PC-3 (cell line): ENCODE measurements at regions not wholly inside any gene's neighbourhood (a gene's known extent, or its start where the extent isn't known, plus 50 kb on each side); places are given as distances from the start of the nearest gene placed in this dataset.

Source experiments
- ATAC-seq: fragments of 200-7000 bp; cut with Tn5 transposase; 2 replicates; pipeline ENCODE4 v1.9.1; 2020; ENCODE audit warnings: mild to moderate bottlenecking, moderate library complexity
- BruUV-seq: library from RNA; stranded (reverse); fragments of 400-500 nt; replicated peaks from 2 replicates; lab custom pipeline; 2021; lab: Mats Ljungman, UMichigan
- CTCF ChIA-PET: fragments of 300-600 bp; sonication (Branson Sonifier 250); formaldehyde crosslinking; loops from one replicate; lab custom pipeline; 2022; ENCODE audit warnings: antibody characterized with exemption; lab: Charles Lee
- POLR2A ChIA-PET: fragments of 300-600 bp; sonication (Branson Sonifier 250); formaldehyde crosslinking; loops from one replicate; lab custom pipeline; 2022; ENCODE audit warnings: antibody characterized with exemption; ENCODE audit not compliant: unreplicated experiment; lab: Charles Lee
- DNase-seq: peaks from one replicate; pipeline ENCODE4 v3.0.0-alpha.2; 2015
- H2AFZ ChIP-seq: fragments of 300-600 bp; sonication (generic); 2 replicates; pipeline ENCODE4 v1.6.0; 2016; ENCODE audit warnings: antibody characterized with exemption, low read length
- H3F3A ChIP-seq: fragments of 300-600 bp; sonication (generic); one replicate; pipeline ENCODE4 v1.6.0; 2017; ENCODE audit warnings: antibody characterized with exemption, low read length, control low read depth, mild to moderate bottlenecking; ENCODE audit not compliant: unreplicated experiment
- H3K27ac ChIP-seq: fragments of 300-600 bp; sonication (generic); 2 replicates; pipeline ENCODE4 v1.5.1; 2016; ENCODE audit warnings: mild to moderate bottlenecking, low read length
- H3K27me3 ChIP-seq: fragments of 300-600 bp; sonication (generic); 2 replicates; pipeline ENCODE4 v1.6.1; 2016; ENCODE audit warnings: low read length, mixed read lengths
- H3K36me3 ChIP-seq: fragments of 300-600 bp; sonication (generic); 2 replicates; pipeline ENCODE4 v1.6.1; 2016; ENCODE audit warnings: low read depth, mixed run types, low read length, mixed read lengths
- H3K4me1 ChIP-seq: fragments of 300-600 bp; sonication (generic); 2 replicates; pipeline ENCODE4 v1.5.1; 2016; ENCODE audit warnings: low read length; ENCODE audit not compliant: insufficient read depth
- H3K4me2 ChIP-seq: fragments of 300-600 bp; sonication (generic); 2 replicates; pipeline ENCODE4 v1.6.0; 2016; ENCODE audit warnings: low read length
- H3K4me3 ChIP-seq: fragments of 300-600 bp; sonication (generic); 2 replicates; pipeline ENCODE4 v1.5.1; 2016; ENCODE audit warnings: mild to moderate bottlenecking, low read length, mixed read lengths
- H3K79me2 ChIP-seq: fragments of 300-600 bp; sonication (generic); 2 replicates; pipeline ENCODE4 v1.6.1; 2017; ENCODE audit warnings: low read length, mixed read lengths
- H3K9ac ChIP-seq: fragments of 300-600 bp; sonication (generic); 2 replicates; pipeline ENCODE4 v1.6.0; 2016; ENCODE audit warnings: mild to moderate bottlenecking, low read length
- H3K9me2 ChIP-seq: fragments of 300-600 bp; sonication (generic); replicated peaks from 2 replicates; pipeline ENCODE4 v1.6.1; 2016; ENCODE audit warnings: mixed run types, low read length, mixed read lengths
- H3K9me3 ChIP-seq: fragments of 300-600 bp; sonication (generic); 2 replicates; pipeline ENCODE4 v1.6.1; 2016; ENCODE audit warnings: low read length, mixed read lengths
- H4K20me1 ChIP-seq: fragments of 300-600 bp; sonication (generic); 2 replicates; pipeline ENCODE4 v1.6.1; 2016; ENCODE audit warnings: low read length, mixed read lengths
- EZH2 ChIP-seq: fragments of 300-600 bp; sonication (generic); IDR thresholded peaks from one replicate; pipeline ENCODE4 v1.6.1; 2017; ENCODE audit warnings: antibody characterized with exemption, mild to moderate bottlenecking, low read length; ENCODE audit not compliant: unreplicated experiment
- EZH2phosphoT487 ChIP-seq: fragments of 300-600 bp; sonication (generic); IDR thresholded peaks from 2 replicates; pipeline ENCODE4 v1.6.1; 2018; ENCODE audit warnings: mild to moderate bottlenecking, antibody characterized with exemption, low read length, borderline replicate concordance
- intact Hi-C: fragments of 100-400 bp; cut with micrococcal nuclease; formaldehyde crosslinking; loops from 2 replicates; pipeline ENCODE4 v1.9.0; 2023
- TF ChIP-seq, protein P1 (sequence below): fragments of 300-600 bp; sonication (generic); conservative IDR thresholded peaks from 2 replicates; pipeline ENCODE4 v1.5.1; 2017; ENCODE audit warnings: antibody characterized with exemption, low read depth, mild to moderate bottlenecking, low read length

DNA sequence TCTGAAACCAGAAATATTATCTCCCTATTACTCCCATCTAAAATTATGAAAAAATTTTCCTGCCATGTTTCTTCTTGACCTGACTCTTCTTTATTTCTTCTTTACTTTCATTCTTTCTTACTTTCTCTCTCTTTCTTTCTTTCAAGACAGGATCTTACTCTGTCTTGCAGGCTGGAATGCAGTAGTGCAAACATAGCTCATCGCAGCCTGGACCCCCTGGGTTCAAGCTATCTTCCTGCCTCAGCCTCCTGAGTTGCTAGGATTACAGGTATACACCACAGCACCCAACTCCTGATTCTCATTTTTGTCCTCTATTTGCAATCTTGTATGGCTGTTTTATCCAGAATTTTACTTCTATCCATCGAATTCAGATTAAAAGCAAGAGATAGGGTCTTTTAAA is 631.1 kb downstream of the TBC1D4 start:
- no peak overlapping the region for H3K4me3 ChIP-seq
- no peak overlapping the region for H3K27ac ChIP-seq
- H3K27me3 ChIP-seq, result no peaks in the 10 kb centered on the region
- BruUV-seq, result no TSS peak
- no peaks in the 10 kb centered on the region for H3F3A ChIP-seq
- TF ChIP-seq EZH2phosphoT487 (no peak), EZH2 (no peak)
- TF ChIP-seq, protein P1, sequence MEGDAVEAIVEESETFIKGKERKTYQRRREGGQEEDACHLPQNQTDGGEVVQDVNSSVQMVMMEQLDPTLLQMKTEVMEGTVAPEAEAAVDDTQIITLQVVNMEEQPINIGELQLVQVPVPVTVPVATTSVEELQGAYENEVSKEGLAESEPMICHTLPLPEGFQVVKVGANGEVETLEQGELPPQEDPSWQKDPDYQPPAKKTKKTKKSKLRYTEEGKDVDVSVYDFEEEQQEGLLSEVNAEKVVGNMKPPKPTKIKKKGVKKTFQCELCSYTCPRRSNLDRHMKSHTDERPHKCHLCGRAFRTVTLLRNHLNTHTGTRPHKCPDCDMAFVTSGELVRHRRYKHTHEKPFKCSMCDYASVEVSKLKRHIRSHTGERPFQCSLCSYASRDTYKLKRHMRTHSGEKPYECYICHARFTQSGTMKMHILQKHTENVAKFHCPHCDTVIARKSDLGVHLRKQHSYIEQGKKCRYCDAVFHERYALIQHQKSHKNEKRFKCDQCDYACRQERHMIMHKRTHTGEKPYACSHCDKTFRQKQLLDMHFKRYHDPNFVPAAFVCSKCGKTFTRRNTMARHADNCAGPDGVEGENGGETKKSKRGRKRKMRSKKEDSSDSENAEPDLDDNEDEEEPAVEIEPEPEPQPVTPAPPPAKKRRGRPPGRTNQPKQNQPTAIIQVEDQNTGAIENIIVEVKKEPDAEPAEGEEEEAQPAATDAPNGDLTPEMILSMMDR, result no peak
- intact Hi-C loops, result no loop called here
- no peaks in the 10 kb centered on the region for H4K20me1 ChIP-seq
- no peaks in the 10 kb centered on the region for H3K4me1 ChIP-seq
- H3K9me3 ChIP-seq, result no peaks in the 10 kb centered on the region
- H3K9ac ChIP-seq, result no peak overlapping the region
- no peak for DNase-seq
- no peaks in the 10 kb centered on the region for H3K9me2 ChIP-seq
- ATAC-seq, result no peak
- no peaks in the 10 kb centered on the region for H3K79me2 ChIP-seq
- no peaks in the 10 kb centered on the region for H3K36me3 ChIP-seq
- no peak overlapping the region for H2AFZ ChIP-seq
- ChIA-PET CTCF (no interaction called here), POLR2A (no interaction called here)
- no peak overlapping the region for H3K4me2 ChIP-seq

DNA sequence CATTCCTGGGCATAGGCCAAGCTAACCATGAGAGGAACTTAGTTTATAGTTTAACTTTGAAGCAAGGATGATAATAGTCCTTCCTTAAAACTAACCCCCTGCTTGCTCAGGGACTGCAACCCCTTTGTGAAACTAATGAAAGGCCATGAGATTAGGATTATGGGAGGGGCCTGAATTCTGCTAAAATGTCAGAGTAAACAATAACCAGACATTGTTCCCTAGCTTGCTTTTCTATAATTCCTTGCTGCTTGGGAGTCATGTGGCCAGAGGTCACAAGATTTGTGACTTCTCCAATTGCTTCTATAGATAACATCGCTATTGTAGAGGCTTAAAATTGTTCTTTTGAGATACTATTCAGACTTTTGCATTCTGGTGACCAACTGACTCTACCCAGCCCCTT is 634.0 kb downstream of the TBC1D4 start:
- BruUV-seq, result no TSS peak
- POLR2A ChIA-PET, result no interaction called here
- Histone ChIP-seq H3K79me2 (no peaks in the 10 kb centered on the region), H3K4me3 (no peak overlapping the region), H3K9me3 (no peaks in the 10 kb centered on the region), H4K20me1 (no peaks in the 10 kb centered on the region), H3K4me1 (no peaks in the 10 kb centered on the region), H3K9ac (no peak overlapping the region), H3K4me2 (no peak overlapping the region), H3K27me3 (no peaks in the 10 kb centered on the region), H3K27ac (no peak overlapping the region), H3F3A (no peaks in the 10 kb centered on the region), H3K9me2 (no peaks in the 10 kb centered on the region), H2AFZ (no peak overlapping the region), H3K36me3 (no peaks in the 10 kb centered on the region)
- intact Hi-C loops, result no loop called here
- CTCF ChIA-PET, result no interaction called here
- ATAC-seq (no peak), DNase-seq (no peak)
- TF ChIP-seq, protein P1, result no peak
- no peak for TF ChIP-seq EZH2phosphoT487
- TF ChIP-seq EZH2, result no peak

DNA sequence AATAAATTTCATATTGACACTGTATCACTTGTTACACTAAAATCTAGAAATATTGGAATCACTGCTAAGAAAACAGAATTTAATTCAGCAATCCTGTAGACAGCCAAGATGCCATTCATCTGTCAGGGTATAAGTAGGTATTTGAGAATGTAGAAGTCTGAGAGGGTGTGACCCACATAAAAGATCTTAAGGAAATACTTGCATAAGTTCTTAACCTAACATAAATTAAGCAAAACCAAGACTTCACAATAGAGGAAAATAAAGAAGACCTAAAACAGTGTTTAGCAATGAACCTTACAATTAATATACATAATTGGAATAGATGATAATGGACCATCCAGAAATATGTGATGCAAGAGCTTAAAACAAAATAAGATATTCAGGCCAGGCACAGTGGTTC is 636.2 kb downstream of the TBC1D4 start:
- Histone ChIP-seq H3K79me2 (no peaks in the 10 kb centered on the region), H3K27me3 (no peaks in the 10 kb centered on the region), H3K9me3 (no peaks in the 10 kb centered on the region), H3K4me2 (no peak overlapping the region), H3F3A (no peaks in the 10 kb centered on the region), H4K20me1 (no peaks in the 10 kb centered on the region), H3K9ac (no peak overlapping the region), H3K4me1 (no peaks in the 10 kb centered on the region), H3K4me3 (no peak overlapping the region), H2AFZ (no peak overlapping the region), H3K27ac (no peak overlapping the region), H3K36me3 (no peaks in the 10 kb centered on the region), H3K9me2 (no peaks in the 10 kb centered on the region)
- intact Hi-C loops, result no loop called here
- DNase-seq (no peak), ATAC-seq (no peak)
- ChIA-PET CTCF (no interaction called here), POLR2A (no interaction called here)
- BruUV-seq, result no TSS peak
- TF ChIP-seq EZH2 (no peak), EZH2phosphoT487 (no peak)
- TF ChIP-seq, protein P1, result no peak
